SK-N-SH (cell line): ENCODE measurements at regions not wholly inside any gene's neighbourhood (a gene's known extent, or its start where the extent isn't known, plus 50 kb on each side); places are given as distances from the start of the nearest gene placed in this dataset.

Experiments used
- CTCF ChIA-PET: fragments of 300-600, 350-600 bp; formaldehyde crosslinking; extraction: SDS; loops from one replicate; lab custom pipeline; 2021; lab: Yijun Ruan, JAX
- POLR2A ChIA-PET: fragments of 350-600 bp; sonication (Branson Sonifier 250); formaldehyde crosslinking; extraction: SDS; loops from one replicate; lab custom pipeline; 2020; ENCODE audit warnings: antibody characterized with exemption, inconsistent platforms; lab: Yijun Ruan, JAX
- DNase-seq: peaks from one replicate; pipeline ENCODE4 v3.0.0; 2012
- H2AFZ ChIP-seq: fragments of 200-600 bp; sonication (generic); 2 replicates; pipeline ENCODE4 v1.8.1; 2016; ENCODE audit warnings: antibody characterized with exemption, mild to moderate bottlenecking, low read depth
- H3F3A ChIP-seq: fragments of 200-600 bp; sonication (generic); replicated peaks from 2 replicates; pipeline ENCODE3; 2016; ENCODE audit warnings: antibody characterized with exemption, mild to moderate bottlenecking; ENCODE audit not compliant: insufficient read depth
- H3K27ac ChIP-seq, 2 experiments: fragments of 200-500 bp in 1 of 2; fragments of 200-600 bp in 1 of 2; sonication (Bioruptor generic) in 1 of 2; sonication (generic), shearing (Covaris generic) in 1 of 2; 2 replicates each; pipeline versions ENCODE4 v1.5.1 to v1.6.1; 2014 to 2016; ENCODE audit warnings: low read depth in 2 of 2, inconsistent platforms in 1 of 2, low read length in 1 of 2, mild to moderate bottlenecking in 1 of 2, mixed read lengths in 1 of 2
- H3K27me3 ChIP-seq: fragments of 200-600 bp; sonication (generic), shearing (Covaris generic); 2 replicates; pipeline ENCODE4 v1.6.1; 2016; ENCODE audit warnings: mixed run types; ENCODE audit not compliant: insufficient read depth
- H3K36me3 ChIP-seq, 2 experiments: fragments of 200-500 bp in 1 of 2; fragments of 200-600 bp in 1 of 2; sonication (Bioruptor generic) in 1 of 2; sonication (generic) in 1 of 2; replicated peaks in 1 of 2; 2 replicates each; pipeline versions ENCODE3 to v1.5.1; 2014 to 2016; ENCODE audit warnings: low read length in 1 of 2, mild to moderate bottlenecking in 1 of 2; ENCODE audit not compliant: insufficient read depth in 2 of 2, control insufficient read depth in 1 of 2
- H3K4me1 ChIP-seq, 2 experiments: fragments of 200-500 bp in 1 of 2; fragments of 200-600 bp in 1 of 2; sonication (Bioruptor generic) in 1 of 2; sonication (generic), shearing (Covaris generic) in 1 of 2; 2 replicates each; pipeline versions ENCODE4 v1.5.1 to v1.6.1; 2014 to 2016; ENCODE audit warnings: low read depth in 1 of 2, low read length in 1 of 2, mixed run types in 1 of 2; ENCODE audit not compliant: insufficient read depth in 2 of 2, control insufficient read depth in 1 of 2
- H3K4me2 ChIP-seq: fragments of 200-600 bp; sonication (generic), shearing (Covaris generic); 2 replicates; pipeline ENCODE4 v1.6.1; 2017; ENCODE audit warnings: mixed run types
- H3K4me3 ChIP-seq, 2 experiments: fragments of 200-500 bp in 1 of 2; fragments of 200-600 bp in 1 of 2; sonication (Bioruptor generic) in 1 of 2; sonication (generic), shearing (Covaris generic) in 1 of 2; 2 replicates each; pipeline versions ENCODE4 v1.5.1 to v1.8.1; 2014 to 2016; ENCODE audit warnings: low read depth in 2 of 2, inconsistent platforms in 1 of 2, low read length in 1 of 2, mild to moderate bottlenecking in 1 of 2, mixed read lengths in 1 of 2, moderate library complexity in 1 of 2
- H3K79me2 ChIP-seq: fragments of 200-600 bp; sonication (generic); 2 replicates; pipeline ENCODE4 v1.8.1; 2017; ENCODE audit warnings: mild to moderate bottlenecking; ENCODE audit not compliant: insufficient read depth
- H3K9ac ChIP-seq: fragments of 200-600 bp; sonication (generic); 2 replicates; pipeline ENCODE4 v1.6.1; 2017; ENCODE audit warnings: mixed run types
- H3K9me2 ChIP-seq: fragments of 200-600 bp; sonication (generic); 2 replicates; pipeline ENCODE4 v1.6.1; 2017; ENCODE audit warnings: mixed run types
- H3K9me3 ChIP-seq: fragments of 200-600 bp; sonication (generic); 2 replicates; pipeline ENCODE4 v1.6.1; 2017; ENCODE audit warnings: mixed run types, mild to moderate bottlenecking, moderate library complexity
- H4K20me1 ChIP-seq: fragments of 200-600 bp; sonication (generic); 2 replicates; pipeline ENCODE4 v1.6.1; 2017; ENCODE audit warnings: mild to moderate bottlenecking, mixed run types; ENCODE audit not compliant: insufficient read depth
- CHD2 ChIP-seq: fragments of 150-350 bp; IDR thresholded peaks from 2 replicates; pipeline ENCODE4 v1.6.1; 2018; ENCODE audit warnings: low read length; ENCODE audit not compliant: partially characterized antibody
- CTCF ChIP-seq: fragments of 200-600 bp; sonication (generic); IDR thresholded peaks from 2 replicates; pipeline ENCODE4 v1.6.1; 2017; ENCODE audit warnings: antibody characterized with exemption, mild to moderate bottlenecking, moderate library complexity
- ELF1 ChIP-seq: IDR thresholded peaks from 2 replicates; pipeline ENCODE4 v1.4.0; 2012
- EP300 ChIP-seq, 2 experiments: IDR thresholded peaks; 2 replicates each; pipeline versions ENCODE4 v1.4.0 to v1.6.1; 2012; ENCODE audit warnings: borderline replicate concordance in 1 of 2, low read depth in 1 of 2, low read length in 1 of 2
- EZH2phosphoT487 ChIP-seq: fragments of 200-600 bp; sonication (generic); IDR thresholded peaks from 2 replicates; pipeline ENCODE4 v1.6.1; 2017; ENCODE audit warnings: low read depth, mixed run types, mild to moderate bottlenecking, antibody characterized with exemption, moderate library complexity, borderline replicate concordance
- FOXJ3 ChIP-seq: sonication (generic); formaldehyde crosslinking; IDR thresholded peaks from 2 replicates; pipeline ENCODE4 v1.5.1; 2020; ENCODE audit warnings: mild to moderate bottlenecking, missing genetic modification reagents
- GABPA ChIP-seq: IDR thresholded peaks from 2 replicates; pipeline ENCODE4 v1.4.0; 2012; ENCODE audit warnings: low read depth, mild to moderate bottlenecking
- IRF3 ChIP-seq: fragments of 150-350 bp; IDR thresholded peaks from 2 replicates; pipeline ENCODE4 v1.6.1; 2016; ENCODE audit warnings: mild to moderate bottlenecking, low read depth, low read length
- JUND ChIP-seq: IDR thresholded peaks from 2 replicates; pipeline ENCODE4 v1.4.0; 2012
- MAX ChIP-seq: IDR thresholded peaks from 2 replicates; pipeline ENCODE4 v1.4.0; 2012; ENCODE audit warnings: low read depth
- MEF2A ChIP-seq: IDR thresholded peaks from 2 replicates; pipeline ENCODE4 v1.4.0; 2012; ENCODE audit warnings: low read depth, borderline replicate concordance
- MXI1 ChIP-seq: IDR thresholded peaks from 2 replicates; pipeline ENCODE4 v1.6.1; 2012; ENCODE audit warnings: mild to moderate bottlenecking, low read depth, low read length, improper control_type of control experiment
- NFIC ChIP-seq: IDR thresholded peaks from 2 replicates; pipeline ENCODE4 v1.4.0; 2012; ENCODE audit warnings: borderline replicate concordance
- RXRA ChIP-seq: IDR thresholded peaks from 2 replicates; pipeline ENCODE4 v1.4.0; 2012; ENCODE audit warnings: low read depth, mild to moderate bottlenecking, borderline replicate concordance
- SIN3A ChIP-seq: IDR thresholded peaks from 2 replicates; pipeline ENCODE4 v1.6.1; 2012; ENCODE audit warnings: low read depth, mild to moderate bottlenecking, low read length, moderate library complexity, borderline replicate concordance
- SMC3 ChIP-seq: IDR thresholded peaks from 2 replicates; pipeline ENCODE4 v1.6.1; 2012; ENCODE audit warnings: low read depth, low read length, improper control_type of control experiment
- TAF1 ChIP-seq: IDR thresholded peaks from 2 replicates; pipeline ENCODE4 v1.6.1; 2012; ENCODE audit warnings: low read depth, mild to moderate bottlenecking, low read length, moderate library complexity, borderline replicate concordance
- USF1 ChIP-seq: IDR thresholded peaks from 2 replicates; pipeline ENCODE4 v1.4.0; 2012; ENCODE audit warnings: low read depth, borderline replicate concordance
- USF2 ChIP-seq: fragments of 150-350 bp; IDR thresholded peaks from 2 replicates; pipeline ENCODE4 v1.6.1; 2017; ENCODE audit warnings: antibody characterized with exemption, low read length, low read depth, borderline replicate concordance
- YY1 ChIP-seq: IDR thresholded peaks from 2 replicates; pipeline ENCODE4 v1.4.0; 2012; ENCODE audit warnings: low read depth, mild to moderate bottlenecking
- ZBTB33 ChIP-seq: IDR thresholded peaks from 2 replicates; pipeline ENCODE4 v1.4.0; 2012; ENCODE audit warnings: low read depth, borderline replicate concordance
- WGBS: methylation state at CpG from one replicate; pipeline ENCODE4 v1.1.6; 2017; ENCODE audit warnings: low lambda C conversion rate; 5-methylcytosine and 5-hydroxymethylcytosine counted together

GRCh38 chr2:150888337-150888736, 373.3 kb downstream of the RBM43 start (continued):
- no peak for TF ChIP-seq IRF3
- no peak for TF ChIP-seq JUND
- no peak for TF ChIP-seq EP300 (IDR thresholded peaks at IDR 0.05; ENCODE audit: borderline replicate concordance in 1 of 2, low read depth in 1 of 2, low read length in 1 of 2)
- TF ChIP-seq MEF2A: no peak
- no peak for TF ChIP-seq GABPA

- H3K27ac ChIP-seq: peak overlapping the region in 1 of 2 experiments; percentile 6; a peak in 1 of 4 replicates
- TF ChIP-seq ZBTB33: no peak
- no peak for TF ChIP-seq IRF3
- no peak for TF ChIP-seq RXRA
- no peak for TF ChIP-seq NFIC
- TF ChIP-seq CHD2: no peak
- no peak for TF ChIP-seq FOXJ3 (CRISPR knock-in tag)
- TF ChIP-seq ELF1: no peak
- TF ChIP-seq EZH2phosphoT487: no peak
- no peak for TF ChIP-seq YY1
- no peak for TF ChIP-seq TAF1
- no peak for TF ChIP-seq MXI1
- TF ChIP-seq CTCF: no peak
- TF ChIP-seq USF2: no peak
- TF ChIP-seq SMC3: no peak
- TF ChIP-seq MAX: no peak
- no peak for TF ChIP-seq SIN3A
- no peak for TF ChIP-seq USF1
- H3K36me3 ChIP-seq: no peaks in the 10 kb centered on the region
- no peak for DNase-seq
- H3F3A ChIP-seq: no peaks in the 10 kb centered on the region
- no peaks in the 10 kb centered on the region for H3K9me3 ChIP-seq
- ChIA-PET POLR2A (no interaction called here), CTCF (no interaction called here)
- WGBS: 44% methylated on average over 3 of the region's 3 CpGs
- no peak overlapping the region for H3K9ac ChIP-seq
- H3K4me2 ChIP-seq: no peak overlapping the region
- no peak overlapping the region for H3K4me3 ChIP-seq
- peaks cover 0 to 8% of the 10 kb centered on the region in 2 experiments; a peak in 2 of 4 replicates for H3K4me1 ChIP-seq
- H3K9me2 ChIP-seq: no peaks in the 10 kb centered on the region
- no peak overlapping the region for H2AFZ ChIP-seq
- H4K20me1 ChIP-seq: no peaks in the 10 kb centered on the region
- H3K27me3 ChIP-seq: no peaks in the 10 kb centered on the region
- H3K79me2 ChIP-seq: no peaks in the 10 kb centered on the region
These were observed 373.7 kb downstream of the RBM43 start for GRCh38 chr2:150887926-150888325.
